Liver (tissue), 3 donors: ENCODE measurements at regions not wholly inside any gene's neighbourhood (a gene's known extent, or its start where the extent isn't known, plus 50 kb on each side); places are given as distances from the start of the nearest gene placed in this dataset.

Experiments used
- CTCF ChIP-seq: fragments of 150-350 bp; IDR thresholded peaks from 2 replicates; pipeline ENCODE4 v1.5.1; 2017; ENCODE audit warnings: improper control_type of control experiment, low read depth, low read length; ENCODE audit not compliant: missing input control
- RAD21 ChIP-seq, 2 donors: IDR thresholded peaks; 2 replicates each; pipeline ENCODE4 v1.6.1; 2016; ENCODE audit warnings: antibody characterized with exemption in 2 of 2, mild to moderate bottlenecking in 2 of 2
- YY1 ChIP-seq: IDR thresholded peaks from 2 replicates; pipeline ENCODE4 v1.6.1; 2016; ENCODE audit warnings: antibody characterized with exemption, mild to moderate bottlenecking
- donor health status: healthy.
- donor health status: healthy.

- TF ChIP-seq CTCF (no peak), RAD21 (IDR thresholded peaks at IDR 0.05) (no peak), YY1 (no peak)
Observed at GRCh38 chr12:124142395-124143035, 152.4 kb upstream of the RFLNA start.
